ENCODE measurements at regions not wholly inside any gene's neighbourhood (a gene's known extent, or its start where the extent isn't known, plus 50 kb on each side); places are given as distances from the start of the nearest gene placed in this dataset.
"Not testable (repeated sequence)": the region's sequence is repeated elsewhere in the genome, so short reads cannot be mapped to it uniquely, and the experiment has no call there.

DNA sequence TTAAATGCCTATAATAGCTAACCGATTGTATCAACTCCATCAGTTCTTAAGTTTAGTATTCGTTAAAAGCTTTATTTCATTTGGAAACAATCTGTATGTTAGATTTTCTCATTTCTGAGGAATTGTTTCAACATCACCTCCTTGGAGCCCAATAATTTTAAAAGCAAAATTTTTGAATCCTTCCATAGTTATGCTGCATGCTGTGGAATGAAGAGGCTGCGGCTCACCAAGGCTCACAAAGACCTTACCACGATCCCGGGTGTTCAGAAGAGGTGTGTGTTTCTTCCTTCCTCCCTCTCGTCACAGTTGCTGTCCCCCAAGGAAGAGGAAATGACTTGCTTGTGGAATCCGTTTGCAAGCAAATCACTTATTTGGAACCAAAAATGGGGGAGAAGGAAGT, 143.8 kb downstream of the FGF1 start:
- DNase-seq (ENCODE audit: low spot score), result no peak

DNA sequence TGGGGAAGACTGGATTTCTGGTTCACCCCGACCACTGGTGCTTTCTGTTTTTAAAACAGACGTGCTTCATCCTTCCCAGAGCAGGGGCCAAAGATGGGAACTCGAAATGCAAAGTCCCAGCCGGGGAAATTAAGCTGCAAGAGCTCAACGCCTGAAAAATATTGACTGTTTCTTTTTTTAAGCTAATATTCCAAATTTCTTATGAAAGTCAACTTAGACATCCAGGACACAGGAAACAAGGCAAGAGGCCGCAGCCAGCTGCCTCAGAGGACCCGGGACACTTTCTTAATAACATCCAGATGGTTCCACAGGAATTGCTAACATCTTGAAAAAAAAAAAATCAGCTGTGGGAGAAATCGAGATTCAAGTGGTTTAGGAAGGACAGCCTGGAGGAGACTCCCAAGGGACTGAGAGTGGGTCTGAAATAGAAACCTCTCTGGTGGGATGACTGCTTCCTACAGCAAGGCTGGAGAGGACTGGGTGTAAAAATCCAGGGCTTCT, 144.9 kb downstream of the FGF1 start:
- DNase-seq (ENCODE audit: low spot score), result no peak

DNA sequence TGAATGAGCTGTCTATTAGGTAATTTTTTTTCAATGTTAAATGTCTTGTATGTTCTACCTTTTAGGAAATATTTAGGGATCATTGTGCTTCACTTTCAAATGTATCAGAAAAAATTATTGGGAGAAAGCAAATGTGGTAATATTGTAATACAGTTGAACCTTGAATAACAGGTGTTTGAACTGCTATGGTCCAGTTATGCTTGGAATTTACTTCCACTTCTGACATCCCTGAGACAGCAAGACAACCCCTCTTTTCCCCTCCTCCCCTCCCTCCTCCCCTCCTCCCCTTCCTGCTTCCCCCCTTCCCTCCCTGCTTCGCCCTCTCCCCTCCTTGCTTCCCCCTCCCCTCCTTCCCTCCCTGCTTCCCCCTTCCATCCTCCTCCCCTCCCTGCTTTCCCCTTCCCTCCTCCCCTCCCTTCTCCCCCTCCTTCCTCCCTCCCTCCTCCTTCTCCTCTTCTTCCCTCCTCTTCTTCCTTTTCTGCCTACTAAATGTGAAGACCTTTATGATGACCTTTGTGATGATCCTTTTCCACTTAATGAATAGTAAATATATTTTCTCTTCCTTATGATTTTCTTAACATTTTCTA, 146.6 kb downstream of the FGF1 start:
- DNase-seq (ENCODE audit: low spot score), result no peak

DNA sequence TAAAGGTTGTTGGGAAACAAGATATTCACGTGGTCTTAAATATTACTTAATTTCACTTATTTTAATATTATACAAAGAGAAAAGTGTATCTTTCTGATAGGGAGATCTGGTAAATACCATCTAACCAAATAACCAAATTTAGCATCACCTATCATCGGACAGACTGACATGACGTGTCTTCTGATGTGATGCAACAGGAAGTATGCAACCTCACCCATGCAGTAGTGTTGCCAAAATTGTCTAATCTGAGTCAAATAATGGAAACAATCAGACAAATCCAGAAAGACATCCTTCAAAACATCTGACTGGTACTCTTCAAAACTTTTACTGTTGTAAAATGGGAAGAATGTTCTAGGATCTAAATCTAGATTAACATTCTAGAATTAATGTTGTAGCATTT, 148.0 kb downstream of the FGF1 start:
- no peak for DNase-seq (ENCODE audit: low spot score)

DNA sequence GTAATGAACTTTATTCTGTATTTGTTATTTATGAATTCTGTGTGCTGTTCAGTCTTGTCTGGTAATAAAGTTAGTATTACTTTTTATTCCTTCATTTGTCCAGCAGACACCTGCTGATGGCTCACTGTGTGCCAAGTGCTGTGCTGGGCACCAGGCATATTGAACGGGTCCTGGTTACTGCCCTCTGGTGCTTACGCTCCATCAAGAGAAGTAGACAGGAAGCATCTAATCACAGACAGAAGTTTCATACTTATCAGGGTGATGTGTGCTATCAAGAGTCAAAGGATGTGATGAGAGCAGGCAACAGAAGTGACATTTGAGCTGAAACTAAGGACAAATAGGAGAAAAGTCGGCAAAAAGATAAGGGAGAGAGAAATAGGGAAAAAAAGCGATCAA, 153.1 kb downstream of the FGF1 start:
- DNase-seq (ENCODE audit: low spot score), result no peak

DNA sequence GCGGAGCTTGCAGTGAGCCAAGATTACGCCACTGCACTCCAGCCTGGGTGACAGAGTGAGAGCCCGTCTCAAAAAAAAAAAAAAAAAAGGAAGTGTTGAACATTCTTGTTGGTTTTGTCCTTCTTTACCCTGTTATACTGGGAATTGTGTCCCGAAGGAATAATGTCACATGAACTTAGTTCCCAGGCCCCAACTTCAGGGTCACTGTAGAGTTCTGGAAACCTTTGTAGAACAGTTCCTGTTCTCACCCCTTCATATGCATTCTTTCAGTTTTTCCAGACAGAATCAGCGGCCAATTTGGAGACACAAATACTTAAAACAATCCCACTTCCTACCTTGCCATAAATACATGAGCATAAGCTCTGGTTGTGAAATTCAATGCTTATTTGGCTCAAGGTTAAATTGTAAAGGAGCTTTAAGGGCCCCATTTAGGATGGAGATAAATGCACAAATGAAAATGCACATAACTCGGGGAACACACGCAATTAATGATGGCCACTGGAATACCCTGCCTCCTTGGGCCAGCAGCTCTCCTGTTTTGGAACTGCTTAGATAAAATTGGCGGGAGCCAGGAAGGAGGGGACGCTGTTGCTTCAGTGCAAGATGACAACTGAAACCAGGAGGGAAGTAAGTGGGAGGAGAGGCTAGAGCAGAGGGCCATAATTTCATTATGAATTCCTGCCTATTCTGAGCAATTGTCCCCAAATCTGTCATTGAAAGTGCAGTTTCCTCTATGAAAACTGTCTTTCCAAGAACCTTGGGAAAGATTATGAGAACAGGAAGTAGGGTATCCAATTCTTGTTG, 153.7 kb downstream of the FGF1 start:
- DNase-seq (ENCODE audit: low spot score), result no peak

DNA sequence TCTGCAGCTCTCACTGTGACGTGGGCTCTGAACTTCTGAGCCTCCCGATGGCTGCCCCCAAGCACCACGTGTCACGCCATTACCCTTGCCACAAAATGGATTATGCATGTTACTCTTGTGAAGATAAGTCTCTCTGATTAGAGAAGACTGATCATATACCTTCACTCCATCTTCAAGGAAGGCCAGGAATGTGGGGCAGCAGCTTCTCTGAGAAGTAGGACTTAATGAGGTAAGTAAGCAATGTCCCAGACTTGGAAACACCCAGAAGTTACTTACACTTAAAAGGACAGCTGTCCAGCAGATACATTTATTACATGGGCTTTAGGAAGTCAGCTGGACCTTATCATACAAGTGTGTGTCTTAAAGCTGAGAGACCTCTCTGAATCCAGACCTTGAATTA, 155.0 kb downstream of the FGF1 start:
- no peak for DNase-seq (ENCODE audit: low spot score)

DNA sequence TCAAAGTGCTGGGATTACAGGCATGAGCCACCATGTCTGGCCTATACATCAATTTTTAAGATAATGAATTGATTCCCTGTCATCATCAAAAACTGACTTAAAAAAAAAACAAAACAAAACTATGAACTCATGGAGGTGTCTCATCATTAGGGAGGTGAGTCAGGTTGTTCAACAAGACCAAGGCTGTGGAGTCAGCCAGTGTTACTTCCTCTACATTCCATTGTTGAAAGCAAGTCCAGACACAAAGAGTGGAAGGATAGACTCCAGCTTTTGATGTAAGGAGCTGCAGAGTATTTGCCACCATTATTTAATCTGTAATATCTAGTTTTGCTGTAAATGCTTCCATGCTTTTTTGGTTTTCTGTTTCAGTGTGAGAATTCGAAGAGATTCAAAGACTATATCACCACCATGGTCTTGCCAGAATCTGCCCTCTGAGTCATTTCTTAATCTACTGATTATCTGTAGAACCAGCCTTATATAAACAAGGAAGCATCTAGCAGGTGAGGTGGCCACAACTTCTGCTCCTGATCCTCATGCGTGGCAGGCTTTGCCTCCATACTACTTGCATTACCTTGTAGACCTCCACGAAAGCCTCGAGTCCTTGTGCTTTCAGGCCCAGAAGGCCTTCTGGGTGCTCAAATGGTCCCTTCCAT, 156.1 kb downstream of the FGF1 start:
- DNase-seq (ENCODE audit: low spot score), result no peak

DNA sequence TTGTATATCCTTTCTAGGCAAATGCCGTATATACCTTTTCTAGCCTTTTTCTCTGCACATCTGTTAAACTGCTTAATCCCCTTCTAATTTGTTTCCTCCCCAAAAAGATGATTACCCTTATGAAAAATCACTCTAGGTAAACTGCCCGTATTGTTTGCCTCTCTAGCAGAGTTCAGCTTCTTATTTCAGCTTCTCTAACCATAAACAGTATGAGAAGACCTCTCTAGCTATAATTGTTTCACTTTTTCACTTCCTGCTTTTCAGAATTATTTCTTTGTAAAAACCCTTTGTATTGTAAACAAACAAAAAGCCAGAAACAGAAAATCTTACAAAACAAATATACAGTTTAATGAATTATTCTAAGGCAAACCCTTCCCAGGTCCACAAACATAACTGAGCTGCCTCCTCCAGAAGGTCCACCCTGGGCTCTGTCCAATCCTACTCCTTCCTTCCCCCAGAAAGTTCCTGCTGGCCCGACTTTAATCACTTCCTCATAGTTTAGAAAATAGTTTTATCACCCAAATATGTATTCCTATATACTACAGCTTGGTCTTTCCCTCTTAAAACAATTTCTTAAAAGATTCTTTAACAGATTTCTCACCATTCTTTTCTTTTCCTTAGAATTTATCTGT, 158.1 kb downstream of the FGF1 start:
- DNase-seq (ENCODE audit: low spot score), result no peak

DNA sequence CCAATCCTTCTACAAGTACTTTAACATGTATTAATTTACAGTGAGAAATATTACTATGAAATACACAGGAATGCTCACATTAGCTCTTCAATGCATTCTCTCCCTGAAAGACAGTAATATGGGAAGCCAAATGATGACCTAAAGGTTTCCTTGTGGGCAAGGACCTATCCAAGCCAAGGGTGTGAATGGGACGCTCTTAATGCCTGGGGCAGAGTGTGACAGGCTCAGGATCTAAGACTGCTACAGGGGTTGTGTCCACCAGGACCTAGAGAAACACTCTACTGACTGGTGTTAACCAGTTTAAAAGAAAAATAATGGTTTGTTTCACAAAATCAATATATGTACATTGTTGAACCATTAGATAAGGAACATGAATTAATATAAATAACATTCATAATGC, 158.7 kb downstream of the FGF1 start:
- DNase-seq (ENCODE audit: low spot score), result no peak

DNA sequence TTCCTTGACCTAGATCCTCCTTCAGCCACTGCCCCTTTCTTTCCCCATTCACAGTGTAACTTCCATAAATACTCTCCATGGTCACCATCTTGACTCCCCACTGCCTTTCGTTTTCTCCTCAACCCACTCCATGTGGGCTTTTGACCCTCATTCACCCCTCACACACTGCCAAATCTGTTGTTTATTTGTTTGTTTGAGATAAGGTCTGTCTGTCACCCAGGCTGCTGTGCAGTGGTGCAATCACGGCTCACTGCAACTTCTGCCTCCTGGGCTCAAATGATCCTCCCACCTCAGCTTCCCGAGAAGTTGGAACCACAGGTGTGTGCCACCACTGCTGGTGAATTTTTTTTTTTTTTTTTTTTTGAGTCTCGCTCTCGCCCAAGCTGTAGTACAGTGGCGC, 162.9 kb downstream of the FGF1 start:
- DNase-seq (ENCODE audit: low spot score), result no peak

DNA sequence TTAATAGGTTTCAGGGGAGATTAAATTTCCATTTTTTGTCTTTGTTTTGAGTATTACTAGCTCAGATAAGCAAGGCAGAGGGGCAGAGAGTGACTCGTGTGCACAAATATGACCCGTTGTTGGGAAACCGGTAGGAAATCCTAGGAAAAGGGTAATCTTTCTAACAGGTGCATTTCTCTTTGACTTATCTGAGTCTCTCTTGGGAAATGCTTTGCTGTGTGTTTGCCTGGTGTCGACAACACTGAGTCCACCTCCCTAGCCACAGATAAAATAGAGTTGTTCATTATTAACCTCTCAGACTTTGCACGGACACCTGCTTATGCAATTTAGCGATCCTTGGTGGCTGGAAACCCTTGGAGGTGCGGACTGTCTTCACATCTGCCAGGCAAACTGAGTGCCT, 164.2 kb downstream of the FGF1 start:
- no peak for DNase-seq (ENCODE audit: low spot score)

DNA sequence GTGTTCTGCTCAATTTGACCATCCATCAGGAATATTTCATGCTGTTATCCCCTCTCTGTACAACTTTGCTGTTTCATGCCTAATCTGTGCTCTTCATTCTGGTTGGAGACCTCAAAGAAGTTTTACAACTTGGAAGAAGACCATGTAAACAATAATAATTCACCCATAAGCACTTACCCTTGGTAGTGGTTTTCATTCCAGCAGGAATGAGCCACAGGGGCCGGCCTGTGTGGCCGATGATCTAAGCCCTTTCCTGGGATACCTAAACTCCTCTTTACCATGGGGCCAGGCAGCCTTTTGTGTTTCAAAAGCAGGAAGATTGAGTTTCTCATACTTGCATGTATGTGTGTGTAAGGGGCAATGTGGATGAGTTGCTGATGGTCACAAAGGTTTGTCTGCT, 165.0 kb downstream of the FGF1 start:
- DNase-seq (ENCODE audit: low spot score), result no peak

DNA sequence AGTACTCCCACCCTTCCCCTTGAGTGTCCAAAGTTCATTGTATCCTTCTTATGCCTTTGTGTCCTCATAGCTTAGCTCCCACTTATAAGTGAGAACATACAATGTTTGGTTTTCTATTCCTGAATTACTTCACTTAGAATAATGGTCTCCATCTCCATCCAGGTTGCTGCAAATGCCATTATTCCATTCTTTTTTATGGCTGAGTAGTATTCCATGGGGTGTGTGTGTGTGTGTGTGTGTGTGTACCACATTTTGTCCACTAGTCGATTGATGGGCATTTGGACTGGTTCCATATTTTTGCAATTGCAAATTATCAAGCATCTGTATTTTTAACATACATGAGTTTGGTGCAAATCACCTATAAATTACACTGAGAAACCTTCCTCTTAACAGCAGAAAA, 166.0 kb downstream of the FGF1 start:
- DNase-seq (ENCODE audit: low spot score), result not testable (repeated sequence)

DNA sequence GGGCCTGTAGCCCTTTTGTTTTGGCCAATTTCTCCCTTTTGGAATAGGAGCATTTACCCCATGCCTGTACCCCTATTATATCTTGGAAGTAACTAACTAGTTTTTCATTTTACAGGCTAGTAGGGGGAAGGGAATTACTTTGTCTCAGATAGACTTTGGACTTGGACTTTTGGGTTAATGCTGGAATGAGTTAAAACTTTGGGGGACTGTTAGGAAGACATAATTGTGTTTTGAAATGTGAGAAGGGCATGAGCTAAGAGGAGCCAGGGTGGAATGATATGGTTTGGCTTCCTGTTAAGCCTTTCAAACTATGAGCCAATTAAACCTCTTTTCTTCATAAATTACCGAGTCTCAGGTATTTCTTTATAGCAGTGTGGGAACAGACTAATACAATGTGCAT, 168.1 kb downstream of the FGF1 start:
- no peak for DNase-seq (ENCODE audit: low spot score)

DNA sequence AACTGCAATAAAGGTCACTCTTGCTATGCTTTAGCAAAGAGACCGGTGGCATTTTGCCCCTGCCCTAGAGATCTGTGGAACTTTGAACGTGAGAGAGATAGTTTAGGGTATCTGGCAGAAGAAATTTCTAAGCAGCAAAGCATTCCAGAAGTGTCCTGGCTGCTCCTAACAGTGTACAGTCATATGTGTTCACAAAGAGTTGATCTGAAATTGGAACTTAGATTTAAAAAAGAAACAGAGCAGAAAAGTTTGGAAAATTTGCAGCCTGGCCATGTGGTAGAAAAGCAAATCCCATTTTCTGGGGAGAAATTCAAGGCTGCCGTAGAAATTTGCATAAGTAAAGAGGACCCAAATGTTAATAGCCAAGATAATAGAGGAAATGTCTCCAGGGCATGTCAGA, 169.2 kb downstream of the FGF1 start:
- no peak for DNase-seq (ENCODE audit: low spot score)

DNA sequence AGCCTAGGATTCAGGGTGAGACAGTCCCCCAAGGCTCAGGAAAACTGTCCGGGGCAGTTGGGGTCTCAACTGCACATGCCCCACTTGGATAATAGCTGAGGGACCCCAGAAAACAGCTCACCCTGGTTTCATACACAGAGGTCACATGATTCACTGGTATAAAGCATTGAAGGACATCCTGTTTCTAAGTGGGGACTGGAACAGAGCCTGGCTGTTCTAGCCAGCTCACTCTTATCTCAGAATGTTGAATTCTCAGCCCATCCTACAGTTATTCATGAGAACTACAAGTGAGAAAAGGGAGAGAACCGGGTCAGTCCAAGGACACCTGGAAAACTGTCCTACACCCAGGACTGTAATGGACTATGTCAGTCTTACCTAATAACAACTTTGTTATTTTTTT, 170.9 kb downstream of the FGF1 start:
- DNase-seq (ENCODE audit: low spot score), result no peak

DNA sequence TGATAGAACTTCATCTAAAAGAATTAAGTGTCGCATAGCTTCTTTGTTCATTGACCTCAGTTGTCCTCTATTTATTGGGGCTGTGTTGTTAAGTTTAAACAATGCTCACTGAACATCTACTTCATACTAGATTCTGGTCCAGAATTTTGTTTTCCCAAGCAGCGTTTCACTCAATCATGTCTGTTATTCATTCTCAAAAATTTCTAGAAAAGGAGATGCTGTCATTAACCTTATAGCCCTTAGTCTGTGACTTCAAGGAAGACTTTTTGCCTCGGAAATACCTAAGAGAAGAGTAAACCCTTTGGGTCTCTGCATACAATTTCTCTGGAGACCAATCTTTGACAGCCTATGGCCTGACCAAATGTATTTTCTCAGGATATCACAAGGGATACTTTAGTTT, 171.7 kb downstream of the FGF1 start:
- no peak for DNase-seq (ENCODE audit: low spot score)

DNA sequence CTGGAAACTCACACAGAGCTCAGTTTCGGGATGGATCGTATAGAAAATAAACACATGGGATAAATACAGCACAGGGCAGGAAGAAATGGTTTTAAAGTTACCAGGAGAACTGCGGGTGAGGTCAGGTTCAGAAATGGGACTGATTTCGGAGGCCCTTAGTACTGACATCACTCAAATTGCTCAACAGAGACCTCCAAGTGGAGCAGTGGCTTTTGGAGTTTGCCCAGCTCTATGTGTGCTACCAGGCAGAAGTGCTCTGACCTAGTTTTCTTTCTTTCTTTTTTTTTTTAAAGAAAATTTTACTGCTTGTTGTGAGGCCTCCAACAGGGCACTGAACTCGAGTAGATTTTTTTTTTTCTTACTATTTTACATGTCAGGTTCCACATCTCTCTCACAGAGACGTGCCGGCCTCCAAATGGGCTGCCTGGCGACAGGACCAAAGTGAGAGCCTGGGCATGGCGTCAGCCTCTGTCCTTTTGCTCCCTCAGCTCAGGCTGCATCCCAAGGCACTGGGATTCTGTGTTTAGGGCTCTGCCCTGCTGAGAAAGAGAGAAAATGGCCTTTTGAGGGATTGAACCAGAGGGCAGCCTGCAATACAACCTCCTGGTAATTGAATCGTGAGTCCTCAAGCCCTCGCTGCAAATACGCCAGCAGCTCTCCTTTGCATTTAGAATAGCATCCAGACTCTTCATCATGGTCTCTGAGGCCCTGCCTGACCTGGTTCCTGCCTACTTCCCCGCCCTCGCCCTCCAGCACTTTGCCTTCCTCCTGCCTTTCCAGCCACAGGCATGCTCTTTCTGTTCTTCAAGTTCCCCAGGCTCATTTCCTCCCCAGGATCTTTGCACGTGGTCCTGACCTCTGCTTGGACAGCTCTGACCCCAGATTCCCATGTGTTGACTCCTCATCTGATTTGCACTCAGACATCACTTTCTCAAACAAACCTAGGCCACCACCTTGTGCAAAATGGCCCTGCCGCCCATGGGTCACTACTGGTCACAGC, 173.5 kb downstream of the FGF1 start:
- DNase-seq (ENCODE audit: low spot score), result no peak

DNA sequence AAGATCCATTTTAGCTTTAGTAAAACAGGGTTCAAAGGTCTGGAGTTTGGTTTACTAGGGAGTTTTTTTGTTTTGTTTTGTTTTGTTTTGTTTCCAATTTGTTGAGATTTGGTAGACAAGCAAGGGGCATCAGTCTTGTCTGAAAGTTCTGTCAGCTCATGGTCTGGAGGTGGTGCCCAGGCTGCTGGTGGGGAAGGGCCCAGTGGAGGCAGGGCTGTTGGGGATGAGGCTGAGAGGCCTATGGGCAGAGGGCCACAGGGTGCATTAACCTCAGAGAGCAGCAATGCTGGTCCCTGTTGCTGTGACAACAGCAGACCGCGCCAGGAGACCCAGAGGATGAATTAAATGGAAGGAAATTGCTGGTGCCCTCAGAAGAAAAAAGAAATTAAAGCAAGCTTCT, 174.5 kb downstream of the FGF1 start:
- no peak for DNase-seq (ENCODE audit: low spot score)

DNA sequence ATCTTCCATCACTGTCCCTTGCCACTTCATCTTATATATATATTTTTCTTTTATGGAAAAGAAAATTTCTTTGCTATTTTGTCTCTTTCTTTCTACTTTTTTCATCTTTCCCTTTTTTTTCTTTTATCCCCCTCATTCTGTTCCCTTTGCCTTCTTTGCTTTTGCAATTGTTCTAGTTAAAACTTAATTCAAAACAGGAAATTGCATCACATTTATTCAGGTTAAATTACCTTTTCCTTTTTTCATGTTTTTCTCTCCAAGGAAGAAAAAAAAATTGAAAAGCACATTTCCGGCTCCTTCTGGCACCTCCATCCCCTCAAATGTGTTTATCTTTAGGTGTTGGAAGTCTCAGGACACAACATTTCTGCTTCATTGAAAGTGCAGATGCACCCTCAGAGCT, 176.9 kb downstream of the FGF1 start:
- DNase-seq (ENCODE audit: low spot score), result no peak

DNA sequence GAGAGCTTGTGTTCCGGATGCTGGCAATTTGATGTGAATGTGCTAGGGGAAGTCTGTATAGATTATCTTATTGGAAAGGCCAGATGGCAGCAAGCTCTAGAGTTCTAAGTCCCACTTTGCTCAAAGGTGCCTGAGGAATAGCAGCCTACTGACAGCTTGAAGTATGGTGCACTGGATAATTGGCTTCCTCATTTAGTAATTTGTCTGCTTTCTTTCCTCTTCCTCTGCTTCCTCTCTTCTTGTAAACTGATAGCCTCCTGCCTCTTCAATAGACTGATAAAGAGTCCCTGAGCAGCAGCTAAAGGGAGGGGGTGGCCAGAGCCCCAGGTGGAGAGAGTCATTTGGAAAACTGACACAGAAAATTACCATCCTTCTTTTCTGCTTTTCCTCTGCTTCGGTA, 177.3 kb downstream of the FGF1 start:
- no peak for DNase-seq (ENCODE audit: low spot score)

All from putamen (tissue), 1 donor.